Esophagus muscularis mucosa (tissue), 3 donors: ENCODE measurements at regions not wholly inside any gene's neighbourhood (a gene's known extent, or its start where the extent isn't known, plus 50 kb on each side); places are given as distances from the start of the nearest gene placed in this dataset.
"Not testable (repeated sequence)": the region's sequence is repeated elsewhere in the genome, so short reads cannot be mapped to it uniquely, and the experiment has no call there.

Source experiments
- POLR2A ChIP-seq: fragments of 450-650 bp; IDR thresholded peaks from one replicate; pipeline ENCODE4 v1.6.1; 2017; ENCODE audit warnings: antibody characterized with exemption, moderate library complexity, mild to moderate bottlenecking, low read depth
- TF ChIP-seq, protein P1 (sequence below), 3 experiments: fragments of 200-600 bp in 2 of 3; fragments of 450-650 bp in 1 of 3; sonication (generic) in 2 of 3; IDR thresholded peaks; one replicate each; pipeline ENCODE4 v1.5.1; 2017 to 2019; ENCODE audit warnings: antibody characterized with exemption in 3 of 3, mild to moderate bottlenecking in 2 of 3, moderate library complexity in 1 of 3

- not testable (repeated sequence) for TF ChIP-seq POLR2A
- TF ChIP-seq, protein P1, sequence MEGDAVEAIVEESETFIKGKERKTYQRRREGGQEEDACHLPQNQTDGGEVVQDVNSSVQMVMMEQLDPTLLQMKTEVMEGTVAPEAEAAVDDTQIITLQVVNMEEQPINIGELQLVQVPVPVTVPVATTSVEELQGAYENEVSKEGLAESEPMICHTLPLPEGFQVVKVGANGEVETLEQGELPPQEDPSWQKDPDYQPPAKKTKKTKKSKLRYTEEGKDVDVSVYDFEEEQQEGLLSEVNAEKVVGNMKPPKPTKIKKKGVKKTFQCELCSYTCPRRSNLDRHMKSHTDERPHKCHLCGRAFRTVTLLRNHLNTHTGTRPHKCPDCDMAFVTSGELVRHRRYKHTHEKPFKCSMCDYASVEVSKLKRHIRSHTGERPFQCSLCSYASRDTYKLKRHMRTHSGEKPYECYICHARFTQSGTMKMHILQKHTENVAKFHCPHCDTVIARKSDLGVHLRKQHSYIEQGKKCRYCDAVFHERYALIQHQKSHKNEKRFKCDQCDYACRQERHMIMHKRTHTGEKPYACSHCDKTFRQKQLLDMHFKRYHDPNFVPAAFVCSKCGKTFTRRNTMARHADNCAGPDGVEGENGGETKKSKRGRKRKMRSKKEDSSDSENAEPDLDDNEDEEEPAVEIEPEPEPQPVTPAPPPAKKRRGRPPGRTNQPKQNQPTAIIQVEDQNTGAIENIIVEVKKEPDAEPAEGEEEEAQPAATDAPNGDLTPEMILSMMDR (IDR thresholded peaks at IDR 0.05), result not testable (repeated sequence)
Measured at GRCh38 chr12:27171494-27171893, 72.6 kb upstream of the STK38L start.
